GM12891 (cell line): ENCODE measurements at regions not wholly inside any gene's neighbourhood (a gene's known extent, or its start where the extent isn't known, plus 50 kb on each side); places are given as distances from the start of the nearest gene placed in this dataset.

Experiments used
- POLR2A ChIP-seq: IDR thresholded peaks from 2 replicates; pipeline ENCODE4 v1.6.1; 2011; ENCODE audit warnings: low read depth, low read length, control low read depth
- POLR2AphosphoS5 ChIP-seq: IDR thresholded peaks from 2 replicates; pipeline ENCODE4 v1.6.1; 2011; ENCODE audit warnings: low read depth, low read length, control low read depth
- TAF1 ChIP-seq: IDR thresholded peaks from 2 replicates; pipeline ENCODE4 v1.6.1; 2011; ENCODE audit warnings: low read depth, low read length, control low read depth

DNA sequence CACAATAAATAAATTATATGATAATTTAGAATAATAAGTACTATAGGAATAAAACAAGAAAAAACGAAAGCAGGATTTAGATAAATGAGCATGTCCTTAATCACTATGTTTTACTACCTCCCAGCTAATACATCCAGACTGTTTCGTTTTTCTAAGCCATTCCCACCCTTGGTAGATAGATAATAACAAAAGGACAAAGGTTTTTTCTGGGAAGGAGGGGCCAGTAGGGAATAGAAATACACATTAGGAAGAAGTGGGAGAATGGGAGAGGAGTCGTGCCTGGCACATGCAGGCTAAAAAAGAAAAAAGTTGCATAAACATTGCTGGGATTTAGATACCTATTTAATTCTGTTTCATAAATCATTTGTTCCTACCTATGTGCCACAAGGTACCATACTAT, 97.1 kb downstream of the MTX3 start:
- TF ChIP-seq POLR2AphosphoS5 (no peak), POLR2A (no peak), TAF1 (no peak)
